ENCODE measurements at regions not wholly inside any gene's neighbourhood (a gene's known extent, or its start where the extent isn't known, plus 50 kb on each side); places are given as distances from the start of the nearest gene placed in this dataset.

GRCh38 chr5:12896086-12896485, 991.8 kb upstream of the CTNND2 start:
- TF ChIP-seq POLR2A (IDR thresholded peaks at IDR 0.05) (no peak), POLR2AphosphoS5 (IDR thresholded peaks at IDR 0.05) (no peak)
- TF ChIP-seq, protein P1, sequence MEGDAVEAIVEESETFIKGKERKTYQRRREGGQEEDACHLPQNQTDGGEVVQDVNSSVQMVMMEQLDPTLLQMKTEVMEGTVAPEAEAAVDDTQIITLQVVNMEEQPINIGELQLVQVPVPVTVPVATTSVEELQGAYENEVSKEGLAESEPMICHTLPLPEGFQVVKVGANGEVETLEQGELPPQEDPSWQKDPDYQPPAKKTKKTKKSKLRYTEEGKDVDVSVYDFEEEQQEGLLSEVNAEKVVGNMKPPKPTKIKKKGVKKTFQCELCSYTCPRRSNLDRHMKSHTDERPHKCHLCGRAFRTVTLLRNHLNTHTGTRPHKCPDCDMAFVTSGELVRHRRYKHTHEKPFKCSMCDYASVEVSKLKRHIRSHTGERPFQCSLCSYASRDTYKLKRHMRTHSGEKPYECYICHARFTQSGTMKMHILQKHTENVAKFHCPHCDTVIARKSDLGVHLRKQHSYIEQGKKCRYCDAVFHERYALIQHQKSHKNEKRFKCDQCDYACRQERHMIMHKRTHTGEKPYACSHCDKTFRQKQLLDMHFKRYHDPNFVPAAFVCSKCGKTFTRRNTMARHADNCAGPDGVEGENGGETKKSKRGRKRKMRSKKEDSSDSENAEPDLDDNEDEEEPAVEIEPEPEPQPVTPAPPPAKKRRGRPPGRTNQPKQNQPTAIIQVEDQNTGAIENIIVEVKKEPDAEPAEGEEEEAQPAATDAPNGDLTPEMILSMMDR (IDR thresholded peaks at IDR 0.05) = no peak

Data from breast epithelium (tissue), 3 donors.